MM.1S (cell line): ENCODE measurements at regions not wholly inside any gene's neighbourhood (a gene's known extent, or its start where the extent isn't known, plus 50 kb on each side); places are given as distances from the start of the nearest gene placed in this dataset.

Source experiments
- DNase-seq: peaks from one replicate; pipeline ENCODE4 v3.0.0-alpha.2; 2015
- H2AFZ ChIP-seq: fragments of 300-600 bp; sonication (generic); 2 replicates; pipeline ENCODE4 v1.6.0; 2016; ENCODE audit warnings: antibody characterized with exemption, low read length
- H3F3A ChIP-seq: fragments of 300-600 bp; sonication (generic); 2 replicates; pipeline ENCODE4 v1.6.1; 2016; ENCODE audit warnings: mild to moderate bottlenecking, antibody characterized with exemption, low read length, moderate library complexity, mixed read lengths; ENCODE audit not compliant: insufficient read depth
- H3K27ac ChIP-seq: fragments of 300-600 bp; sonication (generic); 2 replicates; pipeline ENCODE4 v1.5.1; 2016; ENCODE audit warnings: mild to moderate bottlenecking, low read length
- H3K27me3 ChIP-seq: fragments of 300-600 bp; sonication (generic); replicated peaks from 2 replicates; pipeline ENCODE4 v1.6.0; 2016; ENCODE audit warnings: low read length; ENCODE audit not compliant: insufficient read depth
- H3K36me3 ChIP-seq: fragments of 300-600 bp; sonication (generic); replicated peaks from 2 replicates; pipeline ENCODE4 v1.6.1; 2016; ENCODE audit warnings: mild to moderate bottlenecking, low read length, mixed read lengths; ENCODE audit not compliant: insufficient read depth
- H3K4me1 ChIP-seq: fragments of 300-600 bp; sonication (generic); 2 replicates; pipeline ENCODE4 v1.6.1; 2016; ENCODE audit warnings: low read length, mixed read lengths
- H3K4me2 ChIP-seq: fragments of 300-600 bp; sonication (generic); 2 replicates; pipeline ENCODE4 v1.6.0; 2016; ENCODE audit warnings: low read depth, low read length
- H3K4me3 ChIP-seq: fragments of 300-600 bp; sonication (generic); 2 replicates; pipeline ENCODE4 v1.5.1; 2016; ENCODE audit warnings: low read length, mixed read lengths
- H3K79me2 ChIP-seq: fragments of 300-600 bp; sonication (generic); 2 replicates; pipeline ENCODE4 v1.6.1; 2016; ENCODE audit warnings: mixed run types, low read length, mixed read lengths
- H3K9ac ChIP-seq: fragments of 300-600 bp; sonication (generic); 2 replicates; pipeline ENCODE4 v1.6.1; 2016; ENCODE audit warnings: low read length, mixed read lengths
- H3K9me2 ChIP-seq: fragments of 300-600 bp; sonication (generic); replicated peaks from 2 replicates; pipeline ENCODE4 v1.6.1; 2016; ENCODE audit warnings: mild to moderate bottlenecking, low read length, mixed read lengths; ENCODE audit not compliant: insufficient read depth
- H3K9me3 ChIP-seq: fragments of 300-600 bp; sonication (generic); replicated peaks from 2 replicates; pipeline ENCODE4 v1.6.1; 2016; ENCODE audit warnings: mild to moderate bottlenecking, low read length, mixed read lengths; ENCODE audit not compliant: insufficient read depth
- H4K20me1 ChIP-seq: fragments of 300-600 bp; sonication (generic); 2 replicates; pipeline ENCODE4 v1.6.1; 2016; ENCODE audit warnings: mild to moderate bottlenecking, low read length, moderate library complexity, mixed read lengths; ENCODE audit not compliant: insufficient read depth
- CTCF ChIP-seq: fragments of 300-600 bp; sonication (generic); IDR thresholded peaks from 2 replicates; pipeline ENCODE4 v1.5.1; 2016; ENCODE audit warnings: antibody characterized with exemption, low read length, mixed read lengths
- EZH2 ChIP-seq: fragments of 300-600 bp; sonication (generic); optimal IDR thresholded peaks from 2 replicates; pipeline ENCODE3; 2017; ENCODE audit warnings: low read depth, mild to moderate bottlenecking, antibody characterized with exemption, low read length, mixed read lengths
- EZH2phosphoT487 ChIP-seq: fragments of 300-600 bp; sonication (generic); IDR thresholded peaks from 2 replicates; pipeline ENCODE4 v1.6.1; 2018; ENCODE audit warnings: antibody characterized with exemption, low read length

GRCh38 chr9:135385793-135386192 lies 93.8 kb upstream of the PPP1R26 start:
- Histone ChIP-seq H3K9me3 (no peaks in the 10 kb centered on the region), H3K36me3 (no peaks in the 10 kb centered on the region)

GRCh38 chr9:135387976-135388375 lies 91.6 kb upstream of the PPP1R26 start:
- TF ChIP-seq EZH2phosphoT487: no peak
- TF ChIP-seq EZH2: no peak
- TF ChIP-seq CTCF: no peak

More at GRCh38 chr9:135385793-135386192, 93.8 kb upstream of the PPP1R26 start:
- peaks cover 82% of the 10 kb centered on the region for H3K27me3 ChIP-seq
- no peaks in the 10 kb centered on the region for H3K4me1 ChIP-seq
- TF ChIP-seq EZH2phosphoT487 (no peak), CTCF (no peak), EZH2 (no peak)
- H3K27ac ChIP-seq: no peak overlapping the region
- H3K79me2 ChIP-seq: no peaks in the 10 kb centered on the region
- H4K20me1 ChIP-seq: no peaks in the 10 kb centered on the region
- no peaks in the 10 kb centered on the region for H3F3A ChIP-seq
- H3K9me2 ChIP-seq: no peaks in the 10 kb centered on the region
- DNase-seq: no peak
- no peak overlapping the region for H3K4me2 ChIP-seq
- no peak overlapping the region for H3K9ac ChIP-seq
- H3K4me3 ChIP-seq: no peak overlapping the region
- no peak overlapping the region for H2AFZ ChIP-seq

GRCh38 chr9:135388530-135388929 lies 91.1 kb upstream of the PPP1R26 start:
- H3K4me3 ChIP-seq: no peak overlapping the region
- no peaks in the 10 kb centered on the region for H3K9me2 ChIP-seq
- no peak overlapping the region for H3K4me2 ChIP-seq
- H3K4me1 ChIP-seq: no peaks in the 10 kb centered on the region
- no peak overlapping the region for H3K9ac ChIP-seq
- H4K20me1 ChIP-seq: no peaks in the 10 kb centered on the region
- DNase-seq: no peak
- H3K9me3 ChIP-seq: no peaks in the 10 kb centered on the region
- no peaks in the 10 kb centered on the region for H3K36me3 ChIP-seq
- no peak for TF ChIP-seq EZH2
- TF ChIP-seq EZH2phosphoT487: no peak
- no peak for TF ChIP-seq CTCF
- H3K79me2 ChIP-seq: no peaks in the 10 kb centered on the region
- no peaks in the 10 kb centered on the region for H3F3A ChIP-seq
- H3K27ac ChIP-seq: no peak overlapping the region
- no peak overlapping the region for H2AFZ ChIP-seq
- peaks cover 78% of the 10 kb centered on the region for H3K27me3 ChIP-seq

More at GRCh38 chr9:135387976-135388375, 91.6 kb upstream of the PPP1R26 start:
- H3K4me1 ChIP-seq: no peaks in the 10 kb centered on the region
- no peak overlapping the region for H3K4me2 ChIP-seq
- H3K79me2 ChIP-seq: no peaks in the 10 kb centered on the region
- no peaks in the 10 kb centered on the region for H3K36me3 ChIP-seq
- no peaks in the 10 kb centered on the region for H3F3A ChIP-seq
- H3K4me3 ChIP-seq: no peak overlapping the region
- no peaks in the 10 kb centered on the region for H3K9me3 ChIP-seq
- H3K9me2 ChIP-seq: no peaks in the 10 kb centered on the region
- peaks cover 77% of the 10 kb centered on the region for H3K27me3 ChIP-seq
- no peak overlapping the region for H3K27ac ChIP-seq
- no peaks in the 10 kb centered on the region for H4K20me1 ChIP-seq
- DNase-seq: no peak
- H3K9ac ChIP-seq: no peak overlapping the region
- H2AFZ ChIP-seq: no peak overlapping the region
